ENCODE measurements at regions not wholly inside any gene's neighbourhood (a gene's known extent, or its start where the extent isn't known, plus 50 kb on each side); places are given as distances from the start of the nearest gene placed in this dataset.

- DNase-seq (ENCODE audit: low spot score) = peak; percentile 69
These were observed 117.5 kb downstream of the EDEM1 start for GRCh38 chr3:5304789-5305683.

GRCh38 chr3:5305684-5305989 lies 118.1 kb downstream of the EDEM1 start:
- DNase-seq (ENCODE audit: low spot score) = no peak

- no peak for DNase-seq (ENCODE audit: low spot score)
These were observed 121.7 kb downstream of the EDEM1 start for GRCh38 chr3:5309171-5309570.

GRCh38 chr3:5309602-5310001 lies 122.1 kb downstream of the EDEM1 start:
- DNase-seq (ENCODE audit: low spot score) = no peak

GRCh38 chr3:5310509-5310908 lies 123.0 kb downstream of the EDEM1 start:
- DNase-seq (ENCODE audit: low spot score) = no peak

- no peak for DNase-seq (ENCODE audit: low spot score)
These were observed 124.8 kb downstream of the EDEM1 start for GRCh38 chr3:5312290-5312689.

- no peak for DNase-seq (ENCODE audit: low spot score)
These were observed 127.4 kb downstream of the EDEM1 start for GRCh38 chr3:5314897-5315296.

GRCh38 chr3:5317557-5317956 lies 130.1 kb downstream of the EDEM1 start:
- DNase-seq (ENCODE audit: low spot score) = no peak

GRCh38 chr3:5319454-5319853 lies 131.9 kb downstream of the EDEM1 start:
- DNase-seq (ENCODE audit: low spot score) = no peak

GRCh38 chr3:5321666-5322340 lies 134.3 kb downstream of the EDEM1 start:
- DNase-seq (ENCODE audit: low spot score) = no peak

GRCh38 chr3:5324780-5325179 lies 137.3 kb downstream of the EDEM1 start:
- DNase-seq (ENCODE audit: low spot score) = no peak

- DNase-seq (ENCODE audit: low spot score) = peak; percentile 13
These were observed 142.8 kb downstream of the EDEM1 start for GRCh38 chr3:5330152-5330810.

GRCh38 chr3:5331567-5332269 lies 144.2 kb downstream of the EDEM1 start:
- no peak for DNase-seq (ENCODE audit: low spot score)

GRCh38 chr3:5332270-5332956 lies 144.9 kb downstream of the EDEM1 start:
- DNase-seq (ENCODE audit: low spot score) = no peak

- no peak for DNase-seq (ENCODE audit: low spot score)
These were observed 152.5 kb downstream of the EDEM1 start for GRCh38 chr3:5339967-5340535.

GRCh38 chr3:5341610-5342009 lies 154.1 kb downstream of the EDEM1 start:
- no peak for DNase-seq (ENCODE audit: low spot score)

GRCh38 chr3:5343459-5343858 lies 156.0 kb downstream of the EDEM1 start:
- DNase-seq (ENCODE audit: low spot score) = no peak

- no peak for DNase-seq (ENCODE audit: low spot score)
These were observed 157.2 kb downstream of the EDEM1 start for GRCh38 chr3:5344707-5345106.

- DNase-seq (ENCODE audit: low spot score) = peak; percentile 58
These were observed 160.0 kb downstream of the EDEM1 start for GRCh38 chr3:5347486-5347885.

GRCh38 chr3:5348229-5348902 lies 160.9 kb downstream of the EDEM1 start:
- DNase-seq (ENCODE audit: low spot score) = no peak

GRCh38 chr3:5349343-5349742 lies 161.8 kb downstream of the EDEM1 start:
- no peak for DNase-seq (ENCODE audit: low spot score)
